Hepatocyte (in vitro differentiated cells): ENCODE measurements at regions not wholly inside any gene's neighbourhood (a gene's known extent, or its start where the extent isn't known, plus 50 kb on each side); places are given as distances from the start of the nearest gene placed in this dataset.

Experiments used
- EZH2 ChIP-seq: fragments of 200-600 bp; sonication (generic); IDR thresholded peaks from 2 replicates; pipeline ENCODE4 v1.6.1; 2016; ENCODE audit warnings: antibody characterized with exemption, mild to moderate bottlenecking, borderline replicate concordance
- EZH2phosphoT487 ChIP-seq: fragments of 200-600 bp; sonication (generic); IDR thresholded peaks from one replicate; pipeline ENCODE4 v1.6.1; 2018; ENCODE audit warnings: antibody characterized with exemption, mild to moderate bottlenecking, low read depth, moderate library complexity; ENCODE audit not compliant: unreplicated experiment, severe bottlenecking
- TF ChIP-seq, protein P1 (sequence below): fragments of 200-600 bp; sonication (generic); IDR thresholded peaks from 2 replicates; pipeline ENCODE4 v1.5.1; 2016; ENCODE audit warnings: antibody characterized with exemption, mild to moderate bottlenecking; ENCODE audit not compliant: poor library complexity

DNA sequence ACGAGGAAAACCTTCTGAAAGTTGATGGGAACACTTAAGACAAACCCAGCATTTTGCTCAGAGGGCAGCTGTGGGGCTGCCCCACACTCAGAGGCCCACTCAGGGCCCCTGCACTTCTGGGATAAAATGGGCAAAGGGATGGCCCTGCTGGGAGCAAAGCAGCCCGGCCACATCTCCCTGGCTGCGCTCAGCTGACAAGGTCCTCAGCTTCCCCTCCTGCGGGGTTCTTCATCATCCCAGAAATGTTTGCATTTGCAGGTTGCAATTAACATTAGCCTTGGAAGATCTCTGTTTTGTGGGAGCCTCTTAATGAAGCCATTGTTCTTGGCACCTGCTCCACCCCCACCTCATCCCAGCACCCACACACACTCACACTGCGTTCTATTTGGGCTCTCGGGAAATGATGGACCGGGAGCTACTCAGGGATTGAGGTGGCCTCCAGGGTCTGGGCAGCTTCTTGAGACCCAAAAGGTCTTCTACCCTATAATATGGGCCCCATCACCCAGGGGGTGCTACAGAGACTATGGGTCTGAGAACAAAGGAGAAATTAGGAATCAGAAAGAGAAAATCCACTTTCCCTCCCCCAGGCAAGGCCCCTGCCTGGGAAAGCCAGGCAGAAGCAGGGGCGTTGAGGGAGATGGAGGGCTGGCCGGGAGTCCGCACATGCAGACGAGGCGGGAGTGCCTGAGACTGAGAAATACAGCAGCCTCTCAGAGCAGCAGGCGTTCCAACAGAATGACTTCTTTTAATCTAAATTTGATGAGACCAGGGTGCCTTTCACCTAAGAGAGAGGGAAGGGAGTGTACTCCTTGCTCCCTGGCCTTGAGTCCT is 53.7 kb upstream of the RPL38 start:
- TF ChIP-seq EZH2 (no peak), EZH2phosphoT487 (no peak)
- TF ChIP-seq, protein P1, sequence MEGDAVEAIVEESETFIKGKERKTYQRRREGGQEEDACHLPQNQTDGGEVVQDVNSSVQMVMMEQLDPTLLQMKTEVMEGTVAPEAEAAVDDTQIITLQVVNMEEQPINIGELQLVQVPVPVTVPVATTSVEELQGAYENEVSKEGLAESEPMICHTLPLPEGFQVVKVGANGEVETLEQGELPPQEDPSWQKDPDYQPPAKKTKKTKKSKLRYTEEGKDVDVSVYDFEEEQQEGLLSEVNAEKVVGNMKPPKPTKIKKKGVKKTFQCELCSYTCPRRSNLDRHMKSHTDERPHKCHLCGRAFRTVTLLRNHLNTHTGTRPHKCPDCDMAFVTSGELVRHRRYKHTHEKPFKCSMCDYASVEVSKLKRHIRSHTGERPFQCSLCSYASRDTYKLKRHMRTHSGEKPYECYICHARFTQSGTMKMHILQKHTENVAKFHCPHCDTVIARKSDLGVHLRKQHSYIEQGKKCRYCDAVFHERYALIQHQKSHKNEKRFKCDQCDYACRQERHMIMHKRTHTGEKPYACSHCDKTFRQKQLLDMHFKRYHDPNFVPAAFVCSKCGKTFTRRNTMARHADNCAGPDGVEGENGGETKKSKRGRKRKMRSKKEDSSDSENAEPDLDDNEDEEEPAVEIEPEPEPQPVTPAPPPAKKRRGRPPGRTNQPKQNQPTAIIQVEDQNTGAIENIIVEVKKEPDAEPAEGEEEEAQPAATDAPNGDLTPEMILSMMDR, result no peak
